GM19468 (cell line): ENCODE measurements at regions not wholly inside any gene's neighbourhood (a gene's known extent, or its start where the extent isn't known, plus 50 kb on each side); places are given as distances from the start of the nearest gene placed in this dataset.

Source experiments
- ATAC-seq: cut with Tn5 transposase; IDR thresholded peaks from one replicate; pipeline ENCODE4 v1.9.1; 2021; ENCODE audit warnings: mild to moderate bottlenecking, moderate library complexity, moderate number of reproducible peaks; ENCODE audit not compliant: unreplicated experiment; ENCODE audit errors: extremely low read depth

- ATAC-seq: no peak
Measured at GRCh38 chr6:54053881-54054391, 57.3 kb upstream of the MLIP start.

- ATAC-seq: no peak
Measured at GRCh38 chr6:54056105-54056504, 55.1 kb upstream of the MLIP start.

GRCh38 chr6:54057058-54057457 lies 54.2 kb upstream of the MLIP start:
- no peak for ATAC-seq

GRCh38 chr6:54058236-54058635 lies 53.0 kb upstream of the MLIP start:
- no peak for ATAC-seq

GRCh38 chr6:54059683-54060082 lies 51.6 kb upstream of the MLIP start:
- ATAC-seq: no peak

GRCh38 chr6:54060286-54060685 lies 51.0 kb upstream of the MLIP start:
- no peak for ATAC-seq
